ENCODE measurements at regions not wholly inside any gene's neighbourhood (a gene's known extent, or its start where the extent isn't known, plus 50 kb on each side); places are given as distances from the start of the nearest gene placed in this dataset.

GRCh38 chr13:68046903-68047302 is 816.8 kb upstream of the PCDH9 start:
- TF ChIP-seq EZH2 (IDR thresholded peaks at IDR 0.05; ENCODE audit: insufficient read depth, poor library complexity, severe bottlenecking) (no peak), EZH2phosphoT487 (IDR thresholded peaks at IDR 0.05; ENCODE audit: insufficient read depth, low read depth) (no peak)

Measured in GM23248 (cell line).